Left ventricle myocardium inferior (tissue), 1 donor: ENCODE measurements at regions not wholly inside any gene's neighbourhood (a gene's known extent, or its start where the extent isn't known, plus 50 kb on each side); places are given as distances from the start of the nearest gene placed in this dataset.

Source experiments
- DNase-seq: peaks from one replicate; pipeline ENCODE4 v3.0.0-alpha.2; 2020
- H3K27ac ChIP-seq: fragments of 200-600 bp; replicated peaks from 2 replicates; pipeline ENCODE4 v1.8.0; 2021
- H3K27me3 ChIP-seq: fragments of 200-600 bp; 2 replicates; pipeline ENCODE4 v1.8.0; 2021; ENCODE audit warnings: low read depth
- H3K36me3 ChIP-seq: fragments of 200-600 bp; 2 replicates; pipeline ENCODE4 v1.8.0; 2021
- H3K4me1 ChIP-seq: fragments of 200-600 bp; 2 replicates; pipeline ENCODE4 v1.8.0; 2021
- H3K4me3 ChIP-seq: fragments of 200-600 bp; 2 replicates; pipeline ENCODE4 v1.8.0; 2021; ENCODE audit warnings: mild to moderate bottlenecking, moderate library complexity
- H3K9me3 ChIP-seq: fragments of 200-600 bp; replicated peaks from 2 replicates; pipeline ENCODE4 v1.8.0; 2021
- intact Hi-C: fragments of 100-400 bp; cut with micrococcal nuclease; formaldehyde crosslinking; loops from one replicate; pipeline ENCODE4 v1.11.0; 2022
- TF ChIP-seq, protein P1 (sequence below): fragments of 200-600 bp; IDR thresholded peaks from 2 replicates; pipeline ENCODE4 v1.8.0; 2021; ENCODE audit warnings: antibody characterized with exemption, mild to moderate bottlenecking, borderline replicate concordance
- donor health status: DM: no; HTN: yes; CAD: no; lungs with severe emphysema.

DNA sequence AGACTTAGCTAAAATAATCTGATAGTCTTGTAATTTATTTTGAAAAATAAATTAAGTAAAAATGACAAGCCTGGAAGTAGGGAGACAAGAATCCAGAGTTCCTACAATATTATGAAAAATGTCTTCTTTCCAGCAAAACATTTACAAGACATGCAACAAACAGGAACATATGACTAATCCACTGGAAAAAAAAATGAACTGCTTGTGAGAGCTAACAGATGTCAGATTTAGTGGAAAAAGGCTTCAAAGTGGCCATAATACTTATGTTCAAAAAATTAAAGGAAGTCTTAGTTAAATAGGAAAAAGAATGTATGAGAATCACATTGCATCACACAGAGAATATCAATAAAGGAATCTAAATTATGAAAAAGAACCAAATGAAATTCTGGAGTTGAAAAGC is 2082.0 kb upstream of the PCDH20 start:
- no peak overlapping the region for H3K4me3 ChIP-seq
- H3K27ac ChIP-seq: no peak overlapping the region
- no peak for DNase-seq
- TF ChIP-seq, protein P1, sequence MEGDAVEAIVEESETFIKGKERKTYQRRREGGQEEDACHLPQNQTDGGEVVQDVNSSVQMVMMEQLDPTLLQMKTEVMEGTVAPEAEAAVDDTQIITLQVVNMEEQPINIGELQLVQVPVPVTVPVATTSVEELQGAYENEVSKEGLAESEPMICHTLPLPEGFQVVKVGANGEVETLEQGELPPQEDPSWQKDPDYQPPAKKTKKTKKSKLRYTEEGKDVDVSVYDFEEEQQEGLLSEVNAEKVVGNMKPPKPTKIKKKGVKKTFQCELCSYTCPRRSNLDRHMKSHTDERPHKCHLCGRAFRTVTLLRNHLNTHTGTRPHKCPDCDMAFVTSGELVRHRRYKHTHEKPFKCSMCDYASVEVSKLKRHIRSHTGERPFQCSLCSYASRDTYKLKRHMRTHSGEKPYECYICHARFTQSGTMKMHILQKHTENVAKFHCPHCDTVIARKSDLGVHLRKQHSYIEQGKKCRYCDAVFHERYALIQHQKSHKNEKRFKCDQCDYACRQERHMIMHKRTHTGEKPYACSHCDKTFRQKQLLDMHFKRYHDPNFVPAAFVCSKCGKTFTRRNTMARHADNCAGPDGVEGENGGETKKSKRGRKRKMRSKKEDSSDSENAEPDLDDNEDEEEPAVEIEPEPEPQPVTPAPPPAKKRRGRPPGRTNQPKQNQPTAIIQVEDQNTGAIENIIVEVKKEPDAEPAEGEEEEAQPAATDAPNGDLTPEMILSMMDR: no peak
- no peaks in the 10 kb centered on the region for H3K27me3 ChIP-seq
- no peaks in the 10 kb centered on the region for H3K4me1 ChIP-seq
- H3K36me3 ChIP-seq: no peaks in the 10 kb centered on the region
- H3K9me3 ChIP-seq: peaks cover 45% of the 10 kb centered on the region
- intact Hi-C loops: no loop called here

DNA sequence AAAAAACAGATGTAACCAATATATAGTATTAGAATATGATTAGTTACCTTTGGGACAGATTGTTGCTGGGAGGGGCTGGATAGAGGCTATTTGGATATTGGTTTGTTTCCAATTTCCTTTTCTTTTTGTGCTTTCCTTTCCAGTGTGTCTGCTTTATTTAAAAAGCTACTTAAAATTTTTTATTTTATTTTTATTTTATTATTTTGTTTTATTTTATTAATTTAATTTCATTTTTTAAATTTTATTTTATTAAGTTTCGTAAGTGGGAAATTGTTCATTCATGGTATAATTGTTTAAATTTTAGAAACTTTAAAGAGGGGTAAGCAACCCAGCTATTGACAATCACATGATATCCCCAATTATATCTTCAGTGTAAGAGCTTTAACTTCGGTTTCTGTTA is 2077.0 kb upstream of the PCDH20 start:
- intact Hi-C loops: no loop called here
- TF ChIP-seq, protein P1: no peak

DNA sequence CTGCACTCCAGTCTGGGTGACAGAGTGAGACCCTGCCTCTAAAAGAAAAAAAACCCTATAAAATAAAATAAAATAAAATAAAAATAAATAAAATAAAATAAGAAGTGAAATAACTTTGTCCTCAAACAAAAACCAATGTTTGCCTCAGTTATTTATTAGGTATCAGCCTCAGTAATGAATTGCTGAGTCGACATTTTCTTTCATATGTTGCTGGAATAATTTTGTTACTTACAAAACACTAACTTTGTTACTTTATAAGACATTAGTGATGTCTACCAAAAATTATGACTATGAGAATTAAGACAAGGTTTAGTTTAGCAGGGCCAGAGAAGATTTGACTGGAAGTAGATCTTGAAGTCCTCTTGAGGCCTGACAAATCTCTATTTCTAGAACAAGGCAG is 2074.5 kb upstream of the PCDH20 start:
- Histone ChIP-seq H3K36me3 (no peaks in the 10 kb centered on the region), H3K27me3 (no peaks in the 10 kb centered on the region), H3K4me3 (no peak overlapping the region), H3K4me1 (no peaks in the 10 kb centered on the region), H3K27ac (no peak overlapping the region), H3K9me3 (no peaks in the 10 kb centered on the region)
- no peak for DNase-seq
- intact Hi-C loops: no loop called here
- TF ChIP-seq, protein P1: no peak

More for the DNA sequence above, 2077.0 kb upstream of the PCDH20 start:
- Histone ChIP-seq H3K4me1 (no peaks in the 10 kb centered on the region), H3K27me3 (no peaks in the 10 kb centered on the region), H3K36me3 (no peaks in the 10 kb centered on the region), H3K4me3 (no peak overlapping the region), H3K27ac (no peak overlapping the region), H3K9me3 (peaks cover 17% of the 10 kb centered on the region)
- DNase-seq: no peak

DNA sequence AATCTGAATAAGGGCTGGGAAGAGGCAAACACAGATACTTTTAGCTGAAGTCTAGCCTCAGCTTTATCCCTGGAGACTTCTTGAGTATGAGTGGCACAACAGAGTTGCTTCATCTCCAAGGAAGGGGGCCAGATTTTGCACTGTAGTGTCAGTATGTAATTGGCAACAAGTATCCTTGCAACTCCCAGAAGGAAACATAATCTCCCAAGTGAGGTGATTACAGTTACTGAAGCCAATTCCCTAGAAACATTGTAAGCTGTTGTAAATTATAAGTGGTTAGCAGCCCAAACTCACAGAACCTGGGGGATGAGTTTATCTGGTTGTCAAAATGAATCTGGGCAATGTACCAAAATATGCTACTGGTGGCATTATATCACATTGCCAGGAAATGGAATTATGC is 2065.7 kb upstream of the PCDH20 start:
- H3K36me3 ChIP-seq: no peaks in the 10 kb centered on the region
- no peak overlapping the region for H3K27ac ChIP-seq
- no peaks in the 10 kb centered on the region for H3K4me1 ChIP-seq
- H3K9me3 ChIP-seq: no peaks in the 10 kb centered on the region
- intact Hi-C loops: no loop called here
- TF ChIP-seq, protein P1: no peak
- H3K4me3 ChIP-seq: no peak overlapping the region
- H3K27me3 ChIP-seq: no peaks in the 10 kb centered on the region
- no peak for DNase-seq

DNA sequence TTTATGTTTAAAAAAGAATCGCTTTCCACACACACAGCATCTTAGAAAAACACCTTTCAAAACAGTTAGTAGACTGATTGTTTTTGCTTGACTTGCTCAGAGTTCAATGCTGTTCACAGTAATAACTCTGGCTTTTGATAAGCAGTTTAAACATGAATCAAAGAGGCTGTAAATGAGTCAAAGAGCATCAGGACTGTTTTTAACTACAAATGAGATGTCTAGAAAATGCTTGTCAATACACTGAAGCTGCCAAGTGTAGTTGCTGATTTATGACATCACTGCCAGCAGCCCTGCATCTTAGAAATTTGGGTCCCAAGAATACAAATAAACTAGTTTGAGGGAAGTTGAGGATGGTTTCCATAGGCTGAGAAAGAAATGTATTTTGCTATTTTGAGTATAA is 2057.1 kb upstream of the PCDH20 start:
- Histone ChIP-seq H3K27me3 (no peaks in the 10 kb centered on the region), H3K4me1 (no peaks in the 10 kb centered on the region), H3K9me3 (peaks cover 23% of the 10 kb centered on the region), H3K4me3 (no peak overlapping the region), H3K36me3 (no peaks in the 10 kb centered on the region), H3K27ac (no peak overlapping the region)
- TF ChIP-seq, protein P1: no peak
- intact Hi-C loops: no loop called here
- DNase-seq: no peak
